GM21360 (cell line): ENCODE measurements at regions not wholly inside any gene's neighbourhood (a gene's known extent, or its start where the extent isn't known, plus 50 kb on each side); places are given as distances from the start of the nearest gene placed in this dataset.

Experiments used
- ATAC-seq: cut with Tn5 transposase; IDR thresholded peaks from one replicate; pipeline ENCODE4 v1.9.1; 2021; ENCODE audit warnings: mild to moderate bottlenecking, moderate library complexity; ENCODE audit not compliant: unreplicated experiment

DNA sequence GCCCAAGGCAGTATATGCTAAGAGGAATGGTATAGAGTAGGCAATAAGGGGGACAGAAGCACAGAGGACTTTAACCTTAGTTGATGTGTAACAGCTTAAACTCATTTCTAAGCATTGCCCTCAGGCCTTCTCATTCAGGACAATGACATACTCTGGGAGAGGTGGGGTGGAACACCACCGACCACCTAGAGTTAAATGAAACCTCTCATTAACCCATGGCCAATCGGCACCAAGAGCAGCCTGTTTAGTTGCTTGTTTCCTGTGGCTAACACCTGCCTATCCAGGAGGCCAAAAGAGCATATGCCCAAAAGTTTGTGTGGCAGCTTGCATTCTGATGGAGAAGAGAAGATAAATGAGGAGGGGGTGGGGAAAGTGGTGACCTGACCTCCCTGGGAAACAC is 50.0 kb downstream of the PABIR2 start:
- no peak for ATAC-seq

DNA sequence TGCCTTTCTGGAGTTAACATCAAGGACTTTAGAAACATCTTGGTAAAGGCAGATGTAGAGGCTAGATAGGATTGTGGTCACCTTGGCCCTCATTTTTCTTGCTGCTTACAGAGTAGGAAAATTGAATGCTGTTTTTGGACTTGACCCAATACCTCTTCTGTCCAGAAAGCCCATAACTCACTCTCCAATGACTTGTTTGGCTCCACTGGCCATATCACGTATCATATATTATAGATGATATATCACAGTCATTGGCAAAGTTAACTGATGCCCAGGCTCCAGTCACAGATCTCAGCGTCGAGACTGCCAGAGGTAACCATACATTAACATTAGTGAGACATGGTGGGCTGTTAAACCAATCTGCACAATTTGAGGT is 50.6 kb downstream of the PABIR2 start:
- ATAC-seq = no peak

DNA sequence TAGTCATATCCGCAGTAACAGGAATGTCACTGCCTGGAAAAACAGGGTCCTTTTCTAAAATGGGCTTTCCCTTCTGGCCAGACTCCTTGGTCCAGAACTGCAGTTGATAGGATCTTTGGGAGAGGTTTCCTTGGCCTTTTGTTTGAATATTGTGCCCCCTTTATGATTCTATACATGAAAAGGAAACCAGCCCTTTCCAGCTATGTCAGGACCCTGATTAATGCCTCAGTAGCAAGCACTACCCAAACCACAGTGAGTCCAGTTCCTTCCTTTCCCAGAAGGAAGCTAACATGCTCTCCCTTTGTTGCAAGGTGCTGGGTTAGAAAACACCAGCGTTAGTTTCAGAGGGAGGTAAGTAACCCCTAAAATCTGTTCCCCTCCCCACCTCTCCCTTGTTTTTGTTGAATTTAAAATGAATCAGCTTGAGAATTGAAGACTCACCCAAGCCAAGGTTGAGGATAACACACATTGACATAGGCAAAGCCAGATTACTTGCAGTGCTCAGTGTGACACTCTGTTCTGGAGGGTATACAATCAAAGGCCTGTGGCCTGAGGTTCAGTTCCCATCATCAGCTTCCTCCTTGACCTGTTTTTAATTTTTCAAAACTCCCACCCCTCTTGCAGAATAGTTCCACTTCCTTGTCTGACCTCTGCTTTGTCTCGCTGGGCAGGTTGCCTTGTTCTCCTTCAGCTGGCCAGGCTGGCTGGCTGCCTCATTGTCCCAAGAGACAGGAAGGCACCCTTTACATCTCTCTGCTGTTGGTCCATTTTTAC is 51.2 kb downstream of the PABIR2 start:
- no peak for ATAC-seq

DNA sequence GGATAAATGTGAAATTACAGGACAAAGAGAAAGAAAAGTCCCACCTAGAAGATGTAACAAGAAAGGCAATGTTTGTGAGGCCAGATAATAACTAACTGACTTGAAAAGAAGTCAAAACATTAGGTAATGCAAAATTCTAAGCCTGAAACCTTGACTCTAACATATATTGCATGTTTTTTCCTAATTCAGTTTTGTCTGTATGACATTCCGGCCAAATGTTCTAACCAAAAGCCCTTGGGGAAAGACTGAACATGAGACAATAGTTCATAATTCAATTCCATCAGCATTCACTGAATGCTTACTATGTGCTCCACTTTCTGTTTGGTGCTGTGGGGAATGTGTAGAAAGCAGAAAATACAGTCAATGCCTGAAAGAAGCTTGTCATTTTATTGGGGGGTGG is 53.9 kb downstream of the PABIR2 start:
- ATAC-seq = no peak

DNA sequence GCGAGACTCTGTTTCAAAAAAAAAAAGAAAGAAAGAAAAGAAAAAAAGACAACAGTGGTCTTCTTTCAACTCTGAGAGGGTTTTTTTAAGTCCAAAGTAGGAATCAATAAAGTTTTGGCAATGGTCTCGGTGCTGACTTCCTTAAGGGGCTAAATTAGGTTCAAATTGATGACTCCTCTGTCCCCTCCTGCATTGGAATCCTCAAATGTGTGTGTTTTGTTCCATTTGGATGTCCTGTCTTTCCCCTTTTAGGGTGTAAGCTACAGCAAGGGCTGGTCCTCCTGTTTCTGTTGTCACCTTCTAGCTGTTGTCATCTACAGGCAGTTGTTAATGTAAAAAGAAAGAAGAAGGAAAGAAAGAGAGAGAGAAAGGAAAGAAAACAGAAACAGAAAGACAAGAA is 54.4 kb downstream of the PABIR2 start:
- no peak for ATAC-seq

DNA sequence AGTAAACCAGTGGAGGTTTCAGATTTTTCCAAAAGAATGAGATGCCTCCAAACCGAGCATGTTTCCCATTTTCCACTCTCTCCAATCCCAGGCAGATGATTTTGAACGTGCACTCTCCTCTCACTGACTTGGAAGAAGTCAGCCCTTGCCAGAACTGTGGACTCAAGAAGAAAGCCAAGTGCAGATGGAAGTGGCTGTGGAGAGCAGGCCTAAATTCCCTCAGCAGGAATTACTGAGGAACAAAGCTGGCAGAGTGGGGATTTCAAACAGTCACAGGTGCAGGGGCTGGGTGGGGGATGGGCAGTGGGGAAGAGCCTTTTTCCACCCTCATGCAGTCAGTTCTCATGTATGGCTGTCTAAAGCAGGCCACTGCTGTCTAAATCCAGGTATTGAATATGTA is 55.3 kb downstream of the PABIR2 start:
- no peak for ATAC-seq

DNA sequence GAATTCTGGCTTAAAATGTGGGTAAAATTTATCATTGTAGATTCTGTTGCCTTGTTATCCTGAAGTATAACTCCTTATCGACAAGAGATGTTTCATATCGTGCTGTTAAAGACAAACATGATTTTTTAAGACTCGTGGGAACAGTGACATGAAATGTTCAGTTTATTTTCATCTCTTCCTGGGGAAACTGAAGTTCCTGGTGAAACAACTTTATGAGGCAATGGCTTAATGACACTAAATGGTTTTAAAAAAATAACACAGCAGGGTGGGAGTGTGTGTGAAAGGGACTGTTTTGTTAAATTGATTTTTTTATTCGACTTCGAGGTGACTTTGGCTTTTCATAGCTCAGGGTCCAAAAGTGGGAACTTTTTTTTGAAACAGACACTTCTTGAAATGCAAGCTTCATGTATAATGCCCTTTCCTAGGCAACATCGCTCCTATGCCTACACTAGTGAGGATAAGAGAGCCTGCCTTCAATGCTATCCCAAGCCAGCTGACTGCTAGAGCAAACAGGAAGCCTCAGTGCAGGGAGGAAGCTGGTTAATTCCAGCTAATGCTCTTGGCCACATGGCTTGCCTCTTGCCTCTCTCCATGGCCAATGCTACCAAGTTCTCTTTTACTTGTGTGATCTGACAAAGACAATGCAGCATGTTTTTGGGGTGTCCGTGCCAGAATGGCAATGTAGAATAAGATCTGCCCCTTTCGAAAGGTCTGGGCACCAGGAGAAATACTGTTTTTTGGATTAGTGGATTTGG is 57.8 kb downstream of the PABIR2 start:
- no peak for ATAC-seq

DNA sequence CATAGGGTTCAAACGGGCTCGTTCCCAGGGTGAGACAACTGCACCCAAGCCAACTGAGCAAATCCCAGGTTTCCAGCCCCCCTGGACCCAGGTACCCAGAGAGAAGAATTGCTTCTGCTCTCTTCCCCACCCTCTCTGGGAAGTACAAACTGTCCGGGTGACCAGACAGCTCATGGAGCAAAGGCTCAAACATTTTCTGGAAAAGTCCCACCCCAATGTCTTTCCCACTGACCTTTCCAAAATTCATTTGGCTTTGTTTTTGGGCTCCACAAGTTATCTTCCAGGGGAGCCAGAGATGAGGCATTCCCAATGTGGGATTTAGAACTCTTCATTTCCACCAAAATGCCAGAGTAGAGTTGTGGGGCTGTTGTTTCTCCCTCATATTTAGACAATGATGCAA is 58.6 kb downstream of the PABIR2 start:
- no peak for ATAC-seq

DNA sequence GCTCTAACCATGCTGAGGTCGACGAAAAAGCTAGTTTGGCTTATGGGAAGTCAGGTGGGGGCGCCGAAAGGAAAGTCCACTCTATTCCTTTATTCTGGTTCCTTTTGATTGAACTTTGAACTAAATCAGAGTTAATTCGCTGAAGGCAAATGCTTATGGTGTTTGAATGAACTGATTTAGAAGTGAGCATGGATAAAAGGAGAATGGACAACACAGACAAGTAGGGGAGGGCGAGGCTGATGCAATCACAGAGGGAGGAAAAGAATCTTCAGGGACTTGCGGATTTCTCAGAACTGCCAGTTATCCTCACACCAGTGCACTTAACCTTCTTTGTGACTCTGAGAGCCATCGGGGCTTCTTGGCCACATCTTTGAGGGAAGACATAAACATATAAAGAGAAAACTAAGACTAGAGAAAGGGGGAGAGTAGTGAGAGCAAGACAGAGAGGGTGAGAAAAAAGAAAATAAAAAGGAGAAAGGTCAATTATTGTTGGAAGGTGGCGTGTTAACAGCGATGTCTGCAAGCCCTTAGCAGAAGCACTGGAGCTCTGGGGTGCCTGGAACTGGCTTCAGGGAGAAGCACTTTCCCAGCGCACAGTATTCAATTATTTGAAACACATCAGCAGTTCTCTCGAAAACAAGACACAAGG is 59.2 kb downstream of the PABIR2 start:
- ATAC-seq = no peak

DNA sequence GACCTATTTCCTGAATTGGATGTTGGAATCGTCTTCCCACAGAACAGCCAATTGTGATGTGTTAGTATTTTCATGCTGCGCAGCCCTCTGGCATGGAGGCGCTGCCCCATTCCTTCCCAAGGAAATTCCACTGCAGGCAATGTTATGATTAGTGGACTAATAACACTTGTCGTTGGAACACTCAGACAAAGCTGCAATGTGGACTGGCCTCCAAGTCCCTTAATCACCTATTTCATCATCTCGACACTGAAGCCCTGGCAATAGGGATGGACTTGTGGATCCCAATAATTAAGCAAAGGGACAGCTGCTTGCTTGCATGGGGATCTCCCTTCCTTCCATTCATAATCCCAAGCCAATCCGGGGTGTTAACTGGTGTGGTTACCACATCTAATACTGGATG is 59.9 kb downstream of the PABIR2 start:
- ATAC-seq = no peak

DNA sequence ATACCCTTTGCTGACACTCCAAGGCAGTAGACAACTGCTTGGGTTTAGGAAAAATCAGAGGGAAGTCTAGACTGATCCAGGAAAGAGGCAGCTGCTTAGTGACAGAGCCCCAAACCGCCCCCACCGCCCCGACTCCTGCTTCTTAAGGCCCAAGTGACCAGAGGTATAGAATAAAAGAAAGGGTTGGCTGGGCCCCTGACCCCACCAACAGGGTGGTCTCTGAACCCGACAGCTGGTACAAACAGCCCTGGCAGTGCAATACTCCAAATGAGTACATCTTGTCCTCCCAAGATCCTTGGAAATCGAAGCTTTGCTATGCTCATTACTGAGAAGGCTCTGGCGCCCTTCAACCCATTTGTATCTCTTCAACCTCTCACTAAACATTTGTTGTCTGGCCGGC is 60.6 kb downstream of the PABIR2 start:
- no peak for ATAC-seq

DNA sequence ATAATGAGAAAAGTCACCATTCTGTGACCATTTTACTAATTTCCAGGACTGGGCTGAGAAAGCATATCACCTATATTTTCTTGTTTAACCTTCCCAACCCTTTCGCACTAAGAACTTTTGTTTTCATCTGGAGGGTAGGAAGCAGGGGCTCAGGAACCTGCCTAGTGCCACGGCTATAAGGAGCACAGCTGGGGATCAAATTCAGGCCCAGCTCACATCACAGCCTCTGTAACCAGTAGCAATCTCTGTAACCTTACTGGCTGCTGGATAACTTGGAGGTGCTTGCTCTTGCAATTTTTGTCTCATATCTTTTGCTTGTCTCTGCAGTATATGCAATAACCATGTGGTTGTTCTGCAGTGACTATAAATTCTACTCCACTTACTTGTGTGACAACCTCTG is 62.0 kb downstream of the PABIR2 start:
- no peak for ATAC-seq

DNA sequence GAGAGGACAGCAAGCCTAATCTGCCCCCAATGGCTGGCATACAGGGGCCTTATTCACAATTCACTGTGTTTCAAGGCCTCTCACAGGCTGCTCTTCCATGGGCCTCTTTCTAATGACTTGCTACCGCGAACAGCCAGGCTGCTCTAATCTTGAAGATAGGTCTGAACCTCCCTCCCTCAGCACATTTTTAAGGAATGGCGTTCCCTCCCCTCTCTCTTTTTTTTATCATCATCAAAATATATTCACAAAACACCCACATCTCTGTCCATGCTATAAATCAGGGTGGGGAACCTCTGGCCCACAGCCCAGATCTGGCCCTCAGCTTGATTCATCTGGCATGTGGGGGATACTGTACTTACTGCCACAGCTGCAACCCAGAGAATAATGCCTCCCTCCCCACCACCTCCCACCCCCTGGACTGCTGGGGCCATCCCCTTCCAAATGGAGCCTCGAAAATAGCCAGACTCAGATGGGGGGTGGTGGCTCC is 62.5 kb downstream of the PABIR2 start:
- no peak for ATAC-seq

DNA sequence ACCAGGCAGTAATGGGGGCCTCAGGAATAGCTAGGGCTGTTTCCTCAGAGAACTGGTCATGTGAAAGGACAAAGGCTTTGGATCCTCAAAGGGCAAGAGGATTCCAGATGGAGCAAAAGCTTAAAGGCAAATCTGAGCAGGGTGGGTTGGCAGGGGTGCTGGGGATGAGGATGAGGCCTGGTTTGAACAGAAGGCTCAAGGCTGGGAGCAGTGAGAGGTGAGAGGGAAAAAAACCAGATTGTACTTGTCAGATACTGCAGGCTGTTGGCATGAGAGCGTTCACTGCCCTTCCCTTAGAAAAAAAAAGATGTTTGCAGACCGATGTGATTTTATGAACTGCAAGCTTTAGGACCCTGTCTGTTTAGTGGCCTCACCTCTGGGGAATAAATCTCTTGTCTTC is 63.4 kb downstream of the PABIR2 start:
- no peak for ATAC-seq

DNA sequence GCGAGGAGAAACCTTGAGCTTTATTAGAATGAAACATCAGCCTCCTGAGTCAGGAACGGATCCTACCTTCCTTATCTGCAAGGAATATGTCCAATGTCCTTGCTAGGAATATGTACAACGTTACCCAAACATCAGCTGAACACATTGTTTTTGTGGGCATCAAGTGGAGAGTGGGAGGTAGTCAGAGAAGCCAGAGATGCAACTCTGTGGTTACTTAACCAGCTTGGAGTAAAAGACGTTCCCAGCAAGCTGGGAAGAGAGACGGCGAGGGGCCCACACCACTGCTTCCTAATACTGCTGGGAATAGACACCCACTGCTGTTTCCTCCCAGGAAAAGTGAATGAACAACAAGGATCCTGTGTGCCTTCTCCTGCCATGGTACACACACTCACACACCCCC is 64.3 kb downstream of the PABIR2 start:
- ATAC-seq = no peak

DNA sequence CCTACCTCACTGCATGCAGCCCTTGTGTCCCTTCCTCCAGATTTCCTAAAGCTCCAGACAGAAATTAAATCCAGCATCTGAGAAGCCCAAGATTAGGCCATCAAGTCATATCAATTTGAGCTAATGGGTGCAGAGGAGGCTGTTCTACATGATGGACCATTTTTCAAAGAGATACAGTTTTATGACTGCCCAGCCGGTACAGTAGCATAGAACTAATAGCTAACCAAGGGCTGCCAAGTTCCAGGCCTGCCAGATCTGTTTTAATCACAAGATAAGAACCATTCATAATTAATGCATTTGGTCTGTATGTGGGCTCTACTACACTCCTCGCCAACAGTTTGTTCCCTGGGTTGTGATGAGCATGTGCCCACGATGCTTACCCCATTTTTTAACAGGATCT is 64.9 kb downstream of the PABIR2 start:
- no peak for ATAC-seq

DNA sequence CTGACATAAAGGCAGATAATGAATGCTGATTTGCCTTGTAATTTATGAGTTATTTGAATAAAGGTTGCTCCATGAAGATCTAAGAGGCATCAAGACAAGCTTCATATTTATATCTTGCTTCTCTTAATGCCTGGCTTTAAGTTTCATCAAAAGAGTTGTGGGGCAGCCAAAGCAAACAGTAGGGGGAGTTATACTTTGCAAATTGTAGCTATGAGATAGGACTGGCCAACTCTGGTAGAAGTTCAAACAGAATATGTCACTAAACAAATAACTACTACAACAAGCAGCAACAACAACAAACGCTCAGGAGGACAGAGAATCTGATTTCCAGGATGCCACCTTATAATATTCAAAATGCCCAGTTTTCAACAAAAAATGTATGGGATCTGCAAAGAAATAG is 69.1 kb upstream of the PLAC1 start:
- no peak for ATAC-seq

DNA sequence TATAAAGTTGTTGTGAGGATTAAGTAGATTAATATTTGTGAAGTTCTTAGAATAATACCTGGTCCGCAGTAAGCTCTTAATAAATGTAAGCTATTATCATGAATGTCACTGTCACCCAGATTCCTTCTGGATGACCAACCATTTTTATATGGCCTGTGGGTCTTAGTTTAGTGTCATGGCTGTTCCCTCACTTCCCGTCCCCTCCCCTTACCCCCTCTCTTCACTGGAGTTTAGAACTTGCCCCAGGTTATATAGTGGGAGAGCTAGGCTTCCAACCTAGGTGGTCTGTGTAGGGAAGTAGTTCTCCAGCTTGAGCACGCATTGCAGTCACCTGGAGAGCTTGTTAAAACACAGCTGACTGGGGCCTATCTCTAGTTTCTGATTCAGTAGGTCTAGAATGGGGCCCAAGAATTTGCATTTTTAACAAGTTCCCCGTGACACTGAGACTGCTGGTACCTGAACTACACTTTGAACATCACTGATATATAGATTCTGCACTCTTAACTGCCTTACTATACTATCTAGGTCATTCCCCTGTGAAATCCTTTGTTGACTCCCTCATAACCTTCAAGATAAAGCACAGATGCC is 66.9 kb upstream of the PLAC1 start:
- ATAC-seq = no peak

DNA sequence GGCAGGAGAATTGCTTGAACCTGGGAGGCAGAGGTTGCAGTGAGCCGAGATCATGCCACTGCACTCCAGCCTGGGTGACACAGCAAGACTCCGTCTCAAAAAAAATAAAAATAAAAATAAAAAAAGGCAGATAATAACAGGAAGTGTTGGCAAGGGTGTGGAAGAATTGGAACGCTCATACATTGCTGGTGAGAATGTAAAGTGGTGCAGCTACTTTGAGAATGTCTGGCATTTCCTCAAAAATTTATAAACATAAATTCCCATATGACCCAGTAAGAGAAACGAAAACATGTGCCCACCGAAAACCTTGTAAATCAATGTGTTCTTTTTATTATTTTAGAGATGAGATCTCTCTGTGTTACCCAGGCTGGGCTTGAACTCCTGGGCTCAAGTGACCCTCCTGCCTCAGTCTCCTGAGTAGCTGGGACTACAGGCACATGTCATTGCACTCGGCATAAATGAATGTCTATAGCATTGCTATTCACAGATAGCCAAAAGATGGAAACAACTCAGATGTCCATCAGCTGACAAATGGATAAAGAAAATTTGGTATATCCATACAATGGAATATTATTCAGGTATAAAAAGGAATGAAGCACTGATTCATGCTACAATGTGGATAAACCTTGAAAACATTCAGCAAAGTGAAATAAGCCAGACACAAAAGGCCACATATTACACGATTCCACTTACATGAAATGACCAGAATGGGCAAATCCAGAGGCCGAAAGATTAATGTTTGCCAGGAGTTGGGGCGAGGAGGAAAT is 63.7 kb upstream of the PLAC1 start:
- ATAC-seq = no peak

DNA sequence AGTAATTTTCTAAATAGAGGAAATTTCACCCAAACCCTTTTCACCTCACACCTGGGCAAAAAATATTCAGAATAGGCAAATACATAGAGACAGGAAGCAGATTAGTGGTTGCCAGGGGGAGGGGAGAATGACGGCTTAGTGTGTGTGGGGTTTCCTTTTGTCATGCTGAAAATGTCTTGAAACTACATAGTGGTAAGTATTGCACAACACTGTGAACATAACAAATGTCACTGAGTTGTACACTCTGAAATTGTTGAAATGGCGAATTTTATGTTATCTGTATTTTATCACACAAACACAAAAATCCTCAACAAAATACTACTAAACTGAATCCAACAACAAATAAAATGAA is 60.7 kb upstream of the PLAC1 start:
- ATAC-seq = peak; percentile 51
